ENCODE measurements at regions not wholly inside any gene's neighbourhood (a gene's known extent, or its start where the extent isn't known, plus 50 kb on each side); places are given as distances from the start of the nearest gene placed in this dataset.

DNA sequence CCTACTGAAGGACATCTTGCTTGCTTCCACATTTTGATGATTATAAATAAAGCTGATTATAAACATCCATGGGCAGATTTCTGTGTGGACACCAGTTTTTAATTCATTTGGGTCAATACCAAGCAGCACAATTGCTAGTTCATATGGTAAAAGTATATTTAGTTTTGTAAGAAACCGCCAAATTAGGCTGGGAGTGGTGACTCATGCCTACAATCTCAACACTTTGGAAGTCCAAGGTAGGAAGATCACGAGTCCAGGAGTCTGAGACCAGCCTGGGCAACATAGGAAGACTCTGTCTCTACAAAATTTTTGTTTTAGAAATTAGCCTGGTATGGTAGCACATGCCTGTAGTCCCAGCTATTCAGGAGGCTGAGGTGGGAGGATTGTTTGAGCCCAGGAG lies 52.6 kb upstream of the ABHD2 start:
- DNase-seq (ENCODE audit: extremely low read depth in 1 of 4, low spot score in 3 of 4) (no peak), FAIRE-seq (no peak), ATAC-seq (no peak)
- BruUV-seq (replicated peaks): no TSS peak
- TF ChIP-seq FOSL1 (tag; conservative IDR thresholded peaks at IDR 0.05) (peak; percentile 34; the same call in 1 of the 2 replicates), JUND (IDR thresholded peaks at IDR 0.05; ENCODE audit: borderline replicate concordance, low read depth, low read length) (peak; percentile 52; the same call in 1 of the 2 replicates), JUND (tag; IDR thresholded peaks at IDR 0.05; ENCODE audit: borderline replicate concordance, low read depth, low read length) (0 out of 3 replicates have a peak, but pooled peaks have one; percentile 22), GTF2A2 (tag; IDR thresholded peaks at IDR 0.05) (no peak), ESRRB (CRISPR knock-in tag; IDR thresholded peaks at IDR 0.05; ENCODE audit: borderline replicate concordance) (no peak), ZNF12 (CRISPR knock-in tag; IDR thresholded peaks at IDR 0.05) (no peak), FUS (optimal IDR thresholded peaks at IDR 0.05; ENCODE audit: low read depth, low read length) (no peak), KAT2B (IDR thresholded peaks at IDR 0.05; ENCODE audit: low read depth, low read length) (no peak), SAFB (IDR thresholded peaks at IDR 0.05; ENCODE audit: borderline replicate concordance, low read depth, low read length) (no peak)
- TF ChIP-seq, protein P1, sequence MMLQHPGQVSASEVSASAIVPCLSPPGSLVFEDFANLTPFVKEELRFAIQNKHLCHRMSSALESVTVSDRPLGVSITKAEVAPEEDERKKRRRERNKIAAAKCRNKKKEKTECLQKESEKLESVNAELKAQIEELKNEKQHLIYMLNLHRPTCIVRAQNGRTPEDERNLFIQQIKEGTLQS (IDR thresholded peaks at IDR 0.05): peak; percentile 52
- TF ChIP-seq, protein P1 (CRISPR knock-in tag; conservative IDR thresholded peaks at IDR 0.05): no peak
- TF ChIP-seq, protein P2, sequence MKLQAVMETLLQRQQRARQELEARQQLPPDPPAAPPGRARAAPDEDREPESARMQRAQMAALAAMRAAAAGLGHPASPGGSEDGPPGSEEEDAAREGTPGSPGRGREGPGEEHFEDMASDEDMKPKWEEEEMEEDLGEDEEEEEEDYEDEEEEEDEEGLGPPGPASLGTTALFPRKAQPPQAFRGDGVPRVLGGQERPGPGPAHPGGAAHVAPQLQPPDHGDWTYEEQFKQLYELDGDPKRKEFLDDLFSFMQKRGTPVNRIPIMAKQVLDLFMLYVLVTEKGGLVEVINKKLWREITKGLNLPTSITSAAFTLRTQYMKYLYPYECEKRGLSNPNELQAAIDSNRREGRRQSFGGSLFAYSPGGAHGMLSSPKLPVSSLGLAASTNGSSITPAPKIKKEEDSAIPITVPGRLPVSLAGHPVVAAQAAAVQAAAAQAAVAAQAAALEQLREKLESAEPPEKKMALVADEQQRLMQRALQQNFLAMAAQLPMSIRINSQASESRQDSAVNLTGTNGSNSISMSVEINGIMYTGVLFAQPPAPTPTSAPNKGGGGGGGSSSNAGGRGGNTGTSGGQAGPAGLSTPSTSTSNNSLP (IDR thresholded peaks at IDR 0.05; ENCODE audit: borderline replicate concordance, low read depth, low read length): no peak
- Histone ChIP-seq H3K4me2 (ENCODE audit: insufficient read depth, low read length) (no peak overlapping the region), H3K9me1 (ENCODE audit: control insufficient read depth, insufficient read depth, low read length) (no peaks in the 10 kb centered on the region), H3K9ac (ENCODE audit: insufficient read depth in 1 of 2, low read depth in 2 of 2, low read length in 2 of 2) (no peak overlapping the region), H3K27ac (ENCODE audit: extremely low read depth, low read depth, low read length) (no peak overlapping the region), H4K20me1 (replicated peaks; ENCODE audit: control insufficient read depth, insufficient read depth, low read length) (no peaks in the 10 kb centered on the region), H3K4me1 (replicated peaks in 1 of 2; ENCODE audit: control insufficient read depth in 2 of 2, insufficient read depth in 2 of 2, low read length in 2 of 2) (peaks cover 0 to 11% of the 10 kb centered on the region in 2 experiments; a peak in 1 of 5 replicates), H3K36me3 (ENCODE audit: control insufficient read depth, insufficient read depth, low read length) (no peaks in the 10 kb centered on the region), H2AFZ (ENCODE audit: low read depth, low read length) (no peak overlapping the region), H3K4me3 (no peak overlapping the region), H3K79me2 (ENCODE audit: control insufficient read depth, insufficient read depth, low read length) (no peaks in the 10 kb centered on the region), H3K9me3 (replicated peaks; ENCODE audit: control insufficient read depth, insufficient read depth, low read depth, low read length) (peaks cover 4% of the 10 kb centered on the region; the same call in 1 of the 2 replicates), H3K27me3 (ENCODE audit: control insufficient read depth in 2 of 2, insufficient read depth in 2 of 2, low read length in 2 of 2) (peaks cover 6 to 10% of the 10 kb centered on the region in 2 experiments; a peak in 2 of 5 replicates)
- WGBS (ENCODE audit: insufficient coverage, low coverage, missing lambda C conversion rate): 0% methylated on average over 2 of the region's 2 CpGs
- ChIA-PET POLR2A (interaction anchor here (0.6 kb wide), 1 partner anchor 27 kb away, joined by 4 read pairs; no protein-coding TSS in a partner anchor), CTCF (ENCODE audit: low intra/inter-chr PET ratio) (interaction anchor here (1.0 kb wide), 1 partner anchor 142 kb away, joined by 3 read pairs; no protein-coding TSS in a partner anchor)
- in situ Hi-C loops (cut with MboI): no loop called here
- intact Hi-C loops (cut with micrococcal nuclease): no loop called here

Measured in K562 (cell line).